ENCODE measurements at regions not wholly inside any gene's neighbourhood (a gene's known extent, or its start where the extent isn't known, plus 50 kb on each side); places are given as distances from the start of the nearest gene placed in this dataset.

DNA sequence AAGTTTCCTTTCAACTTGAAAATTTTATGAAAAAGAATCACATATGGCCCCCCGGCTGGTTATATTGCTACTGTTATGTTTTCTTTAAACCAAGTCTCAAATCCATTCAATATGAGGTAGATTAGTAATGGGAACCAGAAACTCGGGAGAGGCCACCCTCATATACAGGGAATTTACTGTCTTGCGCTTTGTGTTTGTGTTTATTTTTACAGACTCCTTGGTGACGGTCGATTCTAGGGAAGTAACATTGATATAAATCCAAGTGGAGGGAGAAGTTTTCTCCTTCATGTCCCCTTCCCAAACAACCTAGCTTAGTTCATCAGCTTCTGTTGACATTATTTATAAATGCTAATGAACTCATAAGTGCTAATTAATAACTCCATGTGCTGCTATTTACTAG, 163.5 kb upstream of the LMO4 start:
- no peak for DNase-seq

DNA sequence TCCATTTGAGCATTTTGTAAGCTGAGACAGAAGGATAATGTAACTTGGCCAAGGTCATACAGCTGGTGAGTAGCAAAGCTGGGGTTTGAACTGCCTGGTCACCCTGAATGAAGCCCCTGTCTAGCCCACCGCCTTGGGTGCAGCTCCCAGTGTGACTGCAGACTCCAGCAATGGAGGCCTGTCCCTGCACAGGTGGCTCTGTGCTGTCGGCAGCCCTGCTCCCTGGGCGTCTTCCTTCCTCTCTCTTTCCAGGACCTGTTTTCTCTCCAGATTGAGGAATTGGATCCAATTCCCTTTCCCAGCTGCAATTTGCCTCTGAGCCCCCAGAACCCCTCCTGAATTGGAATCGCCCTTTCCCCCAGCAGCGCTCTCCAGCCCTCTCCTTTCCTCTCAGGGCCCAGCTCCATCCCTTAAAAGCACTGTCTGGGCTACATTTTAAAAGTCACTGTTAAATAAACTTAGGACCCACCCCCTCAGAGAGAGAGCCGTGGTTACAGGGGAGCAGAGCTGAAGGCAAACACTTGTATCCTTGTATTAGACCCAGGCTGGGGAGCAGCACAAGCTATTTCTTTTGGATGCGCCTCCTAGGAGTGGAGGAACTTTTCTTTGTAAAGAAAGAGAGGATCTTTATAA, 161.4 kb upstream of the LMO4 start:
- no peak for DNase-seq

DNA sequence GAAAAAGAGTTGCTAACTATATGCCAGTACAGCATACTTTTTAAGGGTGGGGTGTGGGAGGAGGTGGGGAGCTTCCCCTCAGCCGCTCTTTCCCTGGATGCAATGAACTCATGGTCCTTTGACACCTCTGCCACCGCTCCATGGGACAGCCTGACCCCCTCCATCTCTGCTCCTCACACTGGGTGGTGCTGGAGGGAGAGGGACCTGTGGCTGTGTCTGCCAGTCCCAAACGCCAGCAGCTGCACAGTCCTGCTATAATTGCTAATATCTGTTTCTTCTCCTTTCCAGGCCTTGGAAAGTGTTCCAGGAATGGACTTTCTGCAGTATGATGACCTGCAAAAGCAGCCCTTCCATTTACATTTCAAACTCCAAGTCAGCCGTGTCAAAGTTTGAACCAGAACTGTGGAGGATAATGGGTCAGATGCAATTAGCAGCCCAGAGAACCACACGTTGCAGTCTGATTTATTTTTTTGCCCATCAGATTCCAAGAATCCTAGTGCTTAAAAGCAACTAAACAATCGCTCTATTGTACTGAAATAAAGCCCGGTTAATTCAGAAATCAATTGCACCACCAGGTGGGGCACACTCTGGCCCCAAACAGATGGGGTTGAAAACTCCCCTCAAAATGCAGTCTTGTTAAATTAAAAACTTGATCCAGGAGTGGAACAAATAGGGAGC, 160.7 kb upstream of the LMO4 start:
- DNase-seq, result no peak

DNA sequence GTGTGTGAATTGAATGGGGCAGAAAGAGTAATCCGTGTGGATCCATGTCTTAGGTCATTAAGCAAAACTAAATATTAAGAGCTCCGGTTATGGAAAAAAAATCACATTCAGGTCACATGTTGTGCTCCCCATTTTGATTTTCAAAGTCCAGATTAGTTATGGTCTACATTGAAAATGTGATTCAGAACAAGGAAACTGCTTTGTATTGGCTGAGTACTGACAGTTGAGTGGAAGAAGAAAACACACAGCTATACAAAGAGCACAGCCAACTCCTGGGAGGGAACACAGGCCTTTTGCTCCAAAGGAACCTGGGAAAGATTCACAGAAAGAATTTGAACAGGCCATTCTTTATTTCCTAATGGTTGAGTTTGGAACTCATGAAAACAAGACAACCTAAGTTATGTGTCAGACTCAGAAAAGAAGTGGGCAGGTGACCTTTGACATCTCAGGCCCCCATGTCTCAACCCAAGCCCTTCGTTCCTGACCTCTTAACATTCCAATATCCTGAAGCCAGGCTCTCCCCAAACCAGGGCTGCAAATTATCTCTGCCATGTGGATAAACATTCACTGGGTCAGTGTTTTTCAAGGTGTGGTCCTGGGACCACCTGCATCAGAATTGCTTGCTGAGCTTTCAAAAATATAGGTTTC, 159.3 kb upstream of the LMO4 start:
- DNase-seq, result no peak

DNA sequence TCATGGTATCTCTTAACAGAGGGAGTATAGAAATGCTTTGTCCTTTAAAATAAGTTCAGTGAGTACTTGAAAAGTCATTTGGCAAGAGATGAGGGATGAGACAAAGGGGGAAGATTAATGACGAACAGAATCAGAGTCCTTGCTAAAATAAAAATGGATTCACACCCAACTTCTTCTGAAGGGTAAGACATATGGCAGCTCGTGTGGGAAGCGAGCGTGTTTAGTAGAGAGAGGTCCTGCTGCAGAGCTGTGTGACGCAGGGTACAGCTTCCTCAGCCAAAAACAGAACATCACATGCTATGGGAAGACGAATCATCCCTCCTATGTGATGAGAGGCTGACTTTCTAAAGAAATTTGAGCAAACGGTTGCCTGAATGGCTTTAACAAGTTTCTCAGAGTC, 158.5 kb upstream of the LMO4 start:
- no peak for DNase-seq

DNA sequence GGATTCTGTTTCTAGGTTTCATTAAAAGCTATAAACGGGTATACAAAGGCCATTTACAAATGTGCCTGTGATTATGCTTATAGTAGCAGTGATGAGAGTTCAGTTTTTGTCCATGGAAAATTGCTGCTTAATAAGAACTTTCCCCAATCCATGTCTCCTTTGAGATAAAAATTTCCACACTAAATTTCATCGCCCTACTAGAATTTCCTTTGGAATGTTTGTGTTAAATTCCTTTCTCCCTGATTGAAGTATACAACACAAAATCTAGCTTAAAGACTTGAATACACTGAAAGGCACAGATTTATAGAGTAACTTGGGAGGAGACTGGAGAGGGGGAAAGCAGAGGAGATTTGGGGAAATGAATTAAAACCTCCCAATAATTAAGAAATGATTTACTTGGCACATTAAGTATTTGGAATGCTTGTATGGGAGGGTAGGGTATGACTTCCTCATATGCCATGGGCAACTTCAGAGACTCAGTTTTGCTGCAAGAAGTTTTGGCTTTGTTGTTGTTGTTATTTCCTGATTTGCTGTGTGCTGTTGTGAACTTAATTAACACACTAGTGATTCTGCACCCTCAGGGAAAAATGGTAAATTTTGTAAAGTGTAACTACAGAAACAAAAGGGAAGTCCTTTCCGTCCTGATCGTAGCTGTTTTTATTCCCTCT, 157.6 kb upstream of the LMO4 start:
- DNase-seq, result no peak

DNA sequence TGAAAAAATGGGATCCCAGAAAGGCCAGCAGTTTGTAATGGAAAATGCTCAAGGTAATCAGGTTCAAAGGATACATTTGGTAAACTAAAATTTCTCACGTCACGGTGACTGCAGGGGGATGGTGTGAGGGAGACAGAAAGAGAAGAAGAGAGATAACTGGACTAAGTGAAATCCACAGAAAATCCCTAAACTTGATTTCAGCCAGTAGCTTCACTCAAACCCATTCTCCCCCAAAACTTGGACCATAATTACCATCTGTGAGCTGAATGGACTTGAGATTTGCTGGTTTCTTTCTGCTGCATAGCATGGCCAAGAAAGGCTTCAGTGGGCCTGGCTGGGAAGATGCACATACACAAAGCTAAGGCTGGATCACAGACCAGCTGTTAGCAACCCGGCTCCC, 155.4 kb upstream of the LMO4 start:
- no peak for DNase-seq

DNA sequence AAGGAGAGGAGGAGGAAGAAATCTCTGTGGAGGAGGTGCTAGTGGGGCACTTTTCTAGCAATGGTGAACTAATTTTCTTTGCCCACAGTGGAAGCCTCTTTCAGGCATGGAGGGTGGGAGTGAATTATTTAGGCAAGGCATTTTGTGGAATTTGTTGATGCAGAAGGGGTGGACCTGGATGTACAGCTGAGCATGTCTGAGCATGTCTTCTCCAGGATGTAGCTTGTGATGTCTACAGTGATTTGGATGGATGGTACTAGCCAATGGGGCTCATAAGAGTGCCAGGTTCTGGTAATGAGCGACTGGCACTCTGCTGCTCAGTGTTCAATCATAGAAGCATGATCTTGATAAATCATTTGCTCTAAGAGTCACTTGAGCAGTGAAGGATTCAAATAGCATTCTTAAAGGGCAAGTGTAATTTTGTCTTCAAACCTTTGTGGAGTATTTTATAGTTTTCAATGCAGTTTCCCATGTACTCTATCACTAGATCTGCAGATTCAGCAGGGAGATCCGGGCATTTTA, 153.9 kb upstream of the LMO4 start:
- DNase-seq, result no peak

DNA sequence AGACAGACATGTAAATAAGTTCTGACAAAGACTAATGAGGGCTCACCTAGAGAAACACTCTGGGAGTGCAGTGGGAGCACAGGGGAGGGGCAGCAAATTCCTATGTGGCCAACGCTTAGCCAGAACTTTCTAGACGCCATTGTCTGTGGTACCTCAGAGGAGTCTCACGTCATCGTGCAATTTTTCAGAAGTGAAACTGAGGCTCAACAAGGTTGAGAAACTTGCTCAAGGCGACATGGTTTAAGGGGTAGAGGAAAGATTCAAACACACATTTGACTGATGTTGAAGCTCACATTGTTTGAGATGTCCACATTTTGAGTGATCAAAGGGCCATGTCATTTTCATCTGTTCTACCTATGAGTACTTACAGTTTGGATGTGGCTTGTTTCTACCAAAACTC, 152.6 kb upstream of the LMO4 start:
- no peak for DNase-seq

DNA sequence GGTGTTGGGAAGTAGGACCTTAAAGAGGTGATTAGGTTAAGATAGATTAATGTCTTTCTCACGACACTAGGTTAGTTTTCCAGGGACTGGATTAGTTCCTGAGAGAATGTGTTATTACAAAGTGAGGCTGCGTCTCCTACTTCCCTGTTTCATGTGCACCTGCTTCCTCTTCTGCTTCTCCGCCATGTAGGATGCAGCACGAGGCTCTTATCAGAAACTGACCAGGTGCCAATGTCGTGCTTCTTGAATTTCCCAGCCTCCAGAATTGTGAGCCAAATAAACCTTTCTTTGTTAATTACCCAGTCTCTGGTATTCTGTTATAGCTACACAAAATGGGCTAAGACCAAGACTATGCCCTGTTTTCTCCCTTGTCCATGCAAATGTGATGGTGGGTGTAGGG, 152.2 kb upstream of the LMO4 start:
- no peak for DNase-seq

DNA sequence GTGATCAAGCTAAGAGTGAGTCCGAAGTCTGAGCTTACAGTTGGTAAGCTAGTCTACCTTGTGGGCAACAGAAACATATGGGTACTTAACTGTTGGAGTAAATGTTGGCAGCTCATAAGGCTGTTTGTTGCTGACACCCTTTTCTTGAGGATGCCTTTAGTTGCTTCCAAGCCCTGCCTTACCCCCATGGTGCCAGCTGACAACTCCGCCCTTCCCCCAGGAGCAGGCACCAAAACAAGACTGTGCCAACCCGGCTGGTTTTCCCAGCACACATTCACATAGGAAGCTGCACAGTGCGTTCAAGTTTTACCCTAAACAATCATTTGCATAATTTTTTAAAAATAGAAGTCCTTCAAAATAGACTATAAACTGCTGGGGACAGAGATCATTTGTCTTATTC, 150.2 kb upstream of the LMO4 start:
- DNase-seq, result no peak

DNA sequence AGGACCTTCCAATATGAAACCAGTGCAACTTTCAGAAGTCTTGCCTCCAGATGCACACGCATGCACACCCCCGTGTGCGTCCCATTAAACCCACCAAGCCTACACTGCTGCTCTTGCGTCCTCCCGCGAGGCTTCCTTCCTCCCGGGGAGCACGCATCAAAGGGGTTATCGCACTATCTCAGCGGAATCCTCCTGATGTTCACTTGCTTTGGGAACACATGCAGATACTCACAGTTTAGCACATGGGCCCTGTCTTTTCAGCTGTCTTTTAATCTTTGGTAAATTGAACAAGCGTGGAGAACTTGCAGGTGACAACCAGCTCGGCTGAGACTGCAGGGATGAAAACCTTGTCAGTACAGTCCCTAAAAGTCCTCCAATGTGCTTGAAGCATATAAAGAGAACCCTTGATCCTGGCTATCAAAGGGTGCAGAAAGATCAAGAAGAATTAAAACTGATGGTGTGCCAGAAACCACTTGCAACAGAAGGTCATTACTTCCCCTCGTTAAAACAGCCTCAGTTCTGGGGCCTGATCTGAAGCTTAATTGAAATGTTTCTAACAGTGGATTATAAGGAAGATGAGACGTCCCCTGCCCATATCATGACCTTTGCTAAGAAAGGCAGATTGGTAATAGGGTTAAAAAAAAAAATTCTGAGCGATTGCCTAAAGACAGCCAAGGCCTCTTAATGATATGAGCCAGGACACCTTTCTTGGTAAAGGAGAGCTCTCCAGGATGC, 149.4 kb upstream of the LMO4 start:
- no peak for DNase-seq

DNA sequence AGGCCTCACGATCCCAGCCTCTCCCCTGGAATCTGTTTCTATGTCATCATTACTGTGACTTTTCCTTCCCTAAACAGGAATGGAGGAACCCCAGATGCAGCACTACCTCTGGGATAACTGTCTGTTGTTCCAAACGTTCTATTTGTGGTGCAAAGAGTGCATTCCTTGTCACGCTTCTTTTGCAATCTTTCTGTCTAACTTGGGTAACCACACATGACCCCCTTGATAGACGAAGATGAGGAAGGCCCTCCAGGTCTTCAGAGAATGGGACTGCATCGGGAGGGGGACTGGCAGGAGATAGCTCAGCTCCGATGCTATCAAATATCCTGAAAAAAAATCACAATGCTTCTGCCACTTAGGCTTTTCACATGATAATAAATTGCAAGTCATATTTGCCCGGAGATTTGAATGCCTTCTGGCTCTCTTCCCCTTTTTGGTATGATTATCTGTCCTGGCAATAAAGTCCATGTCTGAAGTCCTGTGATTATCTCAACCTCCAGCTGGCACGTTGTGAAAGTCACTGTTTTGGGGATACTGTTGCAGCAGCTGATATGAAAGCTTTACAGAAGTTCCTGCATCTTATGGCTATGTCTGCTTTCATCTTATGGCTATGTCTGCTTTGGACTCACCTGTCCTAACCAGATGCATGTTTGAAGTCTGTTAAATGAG, 148.7 kb upstream of the LMO4 start:
- no peak for DNase-seq

DNA sequence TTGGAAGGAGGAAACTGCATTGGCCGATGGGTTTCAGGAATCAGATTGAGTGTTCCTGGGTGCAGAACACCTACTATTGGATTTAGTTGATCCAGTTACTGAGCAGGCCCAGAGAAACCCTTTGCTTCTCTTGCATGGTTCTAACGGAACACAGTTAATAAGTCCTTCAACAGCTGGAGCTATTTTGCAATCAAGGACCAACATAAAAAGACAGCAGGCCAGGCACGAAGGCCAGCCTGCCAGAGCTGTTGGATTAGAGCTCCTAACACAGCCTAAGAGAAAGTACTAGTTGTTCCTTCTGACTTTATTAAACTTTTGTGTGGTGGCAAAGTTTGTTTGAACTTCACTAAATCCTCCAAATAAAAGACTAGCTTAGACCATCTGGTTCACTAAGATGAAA, 148.0 kb upstream of the LMO4 start:
- no peak for DNase-seq

DNA sequence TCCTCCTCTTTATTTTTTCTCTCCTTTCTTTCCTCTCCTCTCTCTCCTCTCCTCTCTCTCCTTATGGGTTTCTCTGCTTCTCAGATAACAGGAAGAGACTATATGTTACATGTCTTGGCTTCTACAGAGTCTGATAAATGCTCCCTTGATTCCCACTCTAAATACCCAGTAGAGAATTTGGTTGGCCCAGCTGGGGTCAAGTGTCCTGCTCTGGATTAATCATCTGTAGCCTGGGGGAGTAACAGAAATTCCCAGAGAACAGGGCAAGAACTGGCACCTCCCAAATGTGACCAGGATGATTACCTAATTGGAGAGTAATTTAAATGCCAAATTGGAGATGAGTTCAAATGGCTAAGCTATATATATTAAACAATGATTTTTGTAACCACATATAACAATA, 146.1 kb upstream of the LMO4 start:
- DNase-seq, result no peak

DNA sequence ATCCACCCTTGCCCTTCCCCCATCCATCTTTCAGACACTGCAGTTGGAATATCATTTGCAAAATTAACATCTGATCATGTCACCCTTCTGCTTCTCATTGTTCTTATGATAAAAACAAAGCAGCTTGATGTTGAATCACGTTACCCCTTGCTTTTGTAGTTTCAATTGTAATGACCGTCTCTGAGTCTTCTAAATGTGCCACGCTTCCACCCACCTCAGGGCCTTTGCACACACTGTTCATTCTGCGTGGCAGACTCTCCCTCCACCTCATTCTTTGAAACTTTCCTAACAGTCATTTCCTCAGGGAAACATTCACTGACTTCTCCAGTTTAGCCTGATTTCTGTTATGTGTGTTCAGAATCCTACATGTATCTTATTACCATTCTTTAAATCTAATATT, 143.6 kb upstream of the LMO4 start:
- DNase-seq, result no peak

DNA sequence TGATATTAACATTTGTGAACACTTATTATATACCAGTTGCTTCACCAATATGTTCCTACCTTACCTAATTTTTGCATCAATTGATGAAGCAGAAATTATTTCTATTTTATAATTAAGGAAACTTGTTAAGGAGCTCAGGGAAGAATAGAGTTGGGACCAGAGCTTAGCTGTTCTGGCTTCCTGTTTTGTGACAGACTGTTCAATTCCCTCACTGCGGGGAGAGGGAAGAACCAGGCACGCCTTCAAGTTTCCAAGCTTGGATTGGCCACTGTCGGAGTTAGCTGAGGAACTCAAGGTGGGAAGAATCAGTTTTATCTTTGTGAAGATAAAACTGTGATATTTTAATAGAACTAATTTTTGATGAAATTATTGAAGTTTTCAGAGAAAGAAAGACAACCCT, 142.3 kb upstream of the LMO4 start:
- DNase-seq, result no peak

DNA sequence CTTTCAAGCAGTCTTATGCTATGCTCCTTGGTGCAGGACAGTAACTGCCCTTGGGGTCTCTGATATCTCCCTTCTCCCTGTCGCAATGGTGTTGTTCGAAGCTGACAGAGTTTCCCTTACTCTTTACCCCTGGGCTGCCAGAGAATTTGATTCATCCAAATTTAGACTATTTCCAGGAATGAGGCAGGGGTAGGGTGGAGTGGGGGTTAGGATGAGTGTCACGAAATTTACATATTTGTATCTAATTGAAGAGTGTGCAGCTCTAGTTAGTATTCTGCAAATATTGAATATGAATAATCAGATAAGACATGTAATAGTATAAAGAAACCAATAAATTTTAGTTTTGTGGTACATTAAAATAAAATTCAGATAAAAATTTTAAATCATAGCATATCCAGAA, 140.0 kb upstream of the LMO4 start:
- no peak for DNase-seq

DNA sequence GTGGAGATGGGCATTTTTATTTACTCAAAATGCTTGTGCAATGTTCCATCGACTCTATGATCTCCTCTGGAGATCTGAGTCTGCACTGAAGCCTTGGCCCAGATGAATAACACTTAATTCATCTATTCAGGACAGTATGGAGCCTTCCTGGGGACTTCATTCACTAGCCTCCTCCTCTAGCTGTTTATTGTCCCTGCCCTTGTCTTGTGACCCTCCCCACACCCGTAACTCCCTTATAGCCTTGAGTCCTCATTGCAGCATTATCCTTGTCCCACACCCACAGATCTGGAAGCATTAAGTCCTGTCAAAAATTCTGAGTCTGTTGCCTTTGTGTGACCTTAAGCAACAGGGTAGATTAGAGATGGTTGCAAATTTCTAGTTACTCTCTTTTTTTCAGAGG, 138.3 kb upstream of the LMO4 start:
- no peak for DNase-seq

DNA sequence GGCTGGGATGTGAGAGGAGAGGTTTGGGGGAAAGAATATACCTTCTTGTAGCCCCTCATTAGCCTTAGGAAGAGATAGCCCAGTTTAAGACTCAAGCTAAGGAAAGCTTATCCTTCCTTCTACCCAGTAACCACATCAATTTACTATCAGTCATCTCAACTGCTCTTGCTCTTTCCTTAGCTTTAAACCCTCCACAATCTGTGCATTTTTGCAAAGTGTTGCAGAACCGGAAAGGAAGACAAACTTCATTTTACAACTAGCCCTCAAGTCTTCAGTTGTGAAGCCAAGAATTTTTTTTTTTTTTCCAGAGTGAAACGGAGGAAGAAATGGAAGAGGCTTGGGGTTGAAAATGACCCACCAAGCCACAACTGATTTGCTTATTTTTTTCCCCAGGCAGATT, 137.0 kb upstream of the LMO4 start:
- no peak for DNase-seq

DNA sequence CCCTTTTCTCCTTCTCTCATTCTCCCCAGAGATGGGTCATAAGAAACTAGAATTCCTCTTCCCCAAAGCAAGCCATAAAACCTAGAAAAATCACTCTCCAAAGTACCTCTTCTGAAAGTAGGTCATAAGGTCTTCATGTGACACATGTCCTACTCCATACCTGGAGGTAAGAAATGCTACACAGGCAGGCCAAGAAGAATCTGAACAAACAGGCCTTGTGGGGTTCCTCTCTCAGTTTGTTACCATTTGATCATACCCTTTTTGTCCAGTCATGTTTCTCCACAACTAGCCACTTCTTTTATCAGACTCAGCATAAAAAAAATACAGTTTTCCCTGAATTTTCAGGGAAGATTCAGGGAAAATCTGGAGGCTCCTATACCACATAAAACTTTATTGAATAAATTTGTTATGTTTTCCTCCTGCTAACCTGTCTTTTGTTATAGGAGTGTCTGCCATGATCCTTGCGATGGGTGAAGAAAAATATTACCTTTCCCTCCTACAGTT, 134.4 kb upstream of the LMO4 start:
- no peak for DNase-seq

DNA sequence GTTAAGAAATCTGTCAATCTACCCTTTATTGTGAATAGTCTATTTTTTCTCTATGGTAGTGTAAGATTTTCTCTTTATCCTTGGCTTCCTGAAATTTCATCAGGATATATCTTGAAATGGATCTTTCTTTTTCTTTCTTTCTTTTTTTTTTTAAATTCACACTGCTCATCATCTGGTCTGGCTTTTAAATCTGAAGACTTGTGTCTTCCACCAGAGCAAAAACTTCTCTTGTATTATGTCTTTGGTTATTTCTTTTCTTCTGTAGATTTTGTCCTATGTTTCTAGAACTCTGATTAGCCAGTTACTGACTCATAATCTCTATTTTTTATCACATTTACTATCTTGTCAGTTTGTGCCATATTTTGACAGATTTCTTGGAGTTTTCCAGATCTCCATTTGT, 133.8 kb upstream of the LMO4 start:
- DNase-seq, result no peak

All from NCI-H1105 treated with DMSO at 0.1 percent for 48 hours (cell line).